ENCODE measurements at regions not wholly inside any gene's neighbourhood (a gene's known extent, or its start where the extent isn't known, plus 50 kb on each side); places are given as distances from the start of the nearest gene placed in this dataset.
"Not testable (repeated sequence)": the region's sequence is repeated elsewhere in the genome, so short reads cannot be mapped to it uniquely, and the experiment has no call there.

DNA sequence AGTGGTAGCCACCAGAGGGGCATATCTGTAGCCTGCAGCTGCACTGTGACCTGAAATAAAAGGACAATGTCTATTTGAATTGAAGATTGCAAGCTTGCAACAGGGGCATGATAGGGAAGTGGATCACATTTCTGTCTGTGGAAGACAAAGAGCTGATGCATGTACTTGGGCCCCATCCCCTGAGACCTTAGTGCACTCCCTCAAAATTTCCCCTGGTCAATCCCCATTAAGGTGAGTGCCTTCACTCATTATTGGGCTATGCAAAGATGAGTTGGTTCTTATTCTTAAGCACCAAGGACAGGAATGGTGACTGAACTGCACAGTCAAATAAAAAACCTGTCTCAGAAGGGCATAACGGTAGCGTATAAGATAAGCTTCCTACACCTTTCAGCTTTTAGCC, 273.1 kb upstream of the ARSJ start:
- no peak for DNase-seq

DNA sequence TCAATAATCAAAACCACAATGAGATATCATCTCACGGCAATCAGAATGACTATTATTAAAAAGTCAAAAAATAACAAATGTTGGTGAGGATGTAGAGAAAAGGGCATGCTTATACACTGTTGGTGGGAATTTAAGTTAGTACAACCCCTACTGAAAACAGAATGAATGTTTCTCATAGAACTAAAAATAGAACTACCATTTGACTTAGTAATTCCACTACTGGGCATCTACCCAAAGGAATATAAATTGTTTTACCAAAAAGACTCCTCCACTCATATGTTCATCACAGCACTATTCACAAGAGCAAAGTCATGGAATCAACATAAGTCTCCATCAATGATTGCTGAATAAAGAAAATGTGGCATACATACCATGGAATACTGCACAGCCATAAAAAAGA, 278.1 kb upstream of the ARSJ start:
- DNase-seq = no peak

DNA sequence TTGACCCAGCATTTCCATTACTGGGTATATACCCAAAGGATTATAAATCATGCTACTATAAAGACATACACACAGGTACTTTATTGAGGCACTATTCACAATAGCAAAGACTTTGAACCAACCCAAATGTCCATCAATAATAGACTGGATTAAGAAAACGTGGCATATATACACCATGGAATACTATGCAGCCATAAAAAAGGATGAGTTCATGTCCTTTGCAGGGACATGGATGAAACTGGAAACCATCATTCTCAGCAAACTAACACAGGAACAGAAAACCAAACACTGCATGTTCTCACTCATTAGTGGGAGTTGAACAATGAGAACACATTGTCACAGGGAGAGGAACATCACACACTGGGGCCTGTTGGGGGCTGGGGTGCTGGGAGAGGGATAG, 283.0 kb upstream of the ARSJ start:
- DNase-seq = not testable (repeated sequence)

DNA sequence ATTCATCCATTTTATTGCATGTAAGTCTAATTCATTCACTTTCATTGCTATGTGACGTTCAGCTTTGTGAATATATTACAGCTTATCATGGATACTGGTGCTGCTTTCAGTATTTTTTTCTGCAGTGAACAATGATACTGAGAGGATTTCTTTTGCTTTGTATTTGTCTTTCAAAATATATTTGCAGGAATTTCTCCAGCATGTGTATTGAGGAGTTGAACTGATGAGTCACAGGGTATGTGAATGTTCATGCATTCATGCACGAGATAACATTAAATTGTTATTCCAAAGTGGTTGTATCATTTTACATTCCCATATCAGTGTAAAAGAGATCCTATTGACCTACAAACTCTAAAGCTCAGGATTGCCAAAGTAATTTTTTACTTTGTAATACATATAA, 283.8 kb upstream of the ARSJ start:
- no peak for DNase-seq

DNA sequence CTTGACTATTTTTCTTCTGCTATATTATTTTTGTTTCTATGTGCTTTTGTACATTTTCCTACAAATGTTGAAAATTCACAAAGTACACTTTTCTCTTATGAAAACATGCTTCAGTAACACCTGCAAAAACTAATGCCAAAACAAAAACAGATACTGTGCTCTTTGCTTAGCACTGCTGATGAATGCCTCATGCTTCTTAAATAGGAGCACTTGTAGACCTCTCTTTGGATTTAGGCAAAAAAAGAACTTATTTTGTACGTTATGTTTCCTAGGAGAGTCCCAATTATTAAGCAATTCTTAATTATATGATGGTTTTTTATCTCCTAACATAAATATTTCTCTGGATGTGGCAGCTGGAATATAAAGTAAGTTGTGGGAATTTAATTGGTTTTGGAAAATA, 285.0 kb upstream of the ARSJ start:
- DNase-seq = no peak

DNA sequence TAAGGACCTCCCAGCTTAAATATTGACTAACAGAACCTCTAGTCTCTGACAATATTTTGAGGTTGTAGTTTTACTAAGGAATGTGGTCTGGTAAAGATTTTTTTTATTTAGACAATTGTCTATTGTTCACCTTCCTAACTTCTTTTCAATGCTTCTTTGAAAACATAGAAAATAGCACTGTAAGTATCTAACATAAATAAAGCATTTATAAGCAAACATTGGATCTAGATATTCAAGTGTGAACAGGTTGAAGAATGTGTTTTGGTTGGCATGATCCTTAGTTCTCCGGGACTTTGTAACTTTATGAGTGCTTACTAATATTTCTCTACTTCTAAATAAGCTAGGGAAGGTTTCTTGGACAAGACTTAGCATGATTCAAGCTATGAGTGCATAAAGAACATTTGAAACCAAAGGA, 285.4 kb upstream of the ARSJ start:
- no peak for DNase-seq

DNA sequence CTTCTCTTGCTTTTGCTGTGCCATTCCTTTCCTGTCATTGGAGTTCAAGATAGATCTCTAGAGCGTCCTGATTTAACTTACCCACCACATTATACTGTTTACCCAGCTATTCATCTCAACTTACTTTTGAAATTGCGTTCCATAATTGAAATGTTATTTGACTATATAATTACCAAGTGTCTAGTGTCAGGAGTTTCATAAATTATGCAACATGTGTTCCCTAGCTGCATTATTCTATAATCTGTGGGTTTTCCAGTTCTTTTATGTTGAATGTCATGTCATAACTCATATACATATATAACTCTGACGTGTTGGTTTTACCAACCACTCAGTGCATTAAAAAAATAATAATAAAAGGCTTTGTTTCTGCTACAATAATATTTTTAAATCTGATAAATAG, 285.9 kb upstream of the ARSJ start:
- DNase-seq = no peak

DNA sequence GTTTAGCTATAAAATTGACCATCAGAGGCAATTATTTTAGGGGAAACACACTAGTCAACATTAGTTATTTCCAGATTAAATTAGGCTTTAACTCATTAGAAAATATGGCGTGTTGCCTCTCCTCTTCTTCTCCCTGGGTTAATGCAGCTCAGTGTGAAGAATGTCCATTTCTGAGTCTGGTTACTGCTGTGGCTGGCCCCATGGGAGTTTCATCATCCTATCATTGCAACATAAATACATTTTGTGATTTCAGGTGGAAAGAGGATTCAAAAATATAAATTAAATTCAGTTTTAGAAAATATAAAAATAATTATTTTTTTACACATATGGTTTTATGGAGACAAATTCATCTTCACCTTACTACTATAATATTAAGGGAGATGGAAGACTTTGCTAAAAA, 288.5 kb upstream of the ARSJ start:
- DNase-seq = no peak

DNA sequence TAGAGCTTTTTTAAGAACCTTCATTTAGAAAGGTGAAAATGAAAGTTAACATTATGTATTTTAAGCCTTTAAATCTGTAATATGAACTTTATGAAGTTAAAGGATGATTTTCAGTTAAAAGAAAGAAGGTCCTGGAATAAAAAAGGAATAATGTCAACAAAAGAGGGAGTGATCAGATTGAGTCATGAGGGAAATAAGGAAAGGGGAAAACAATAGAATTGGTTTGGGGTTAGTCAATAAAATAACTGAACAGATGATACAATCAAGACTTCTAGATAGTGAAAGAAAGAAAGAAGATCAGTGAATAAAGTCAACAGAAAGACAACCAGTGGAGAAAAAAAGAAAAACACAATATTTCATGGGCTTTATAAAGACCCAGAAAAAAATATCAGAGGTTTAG, 291.6 kb upstream of the ARSJ start:
- DNase-seq = no peak

DNA sequence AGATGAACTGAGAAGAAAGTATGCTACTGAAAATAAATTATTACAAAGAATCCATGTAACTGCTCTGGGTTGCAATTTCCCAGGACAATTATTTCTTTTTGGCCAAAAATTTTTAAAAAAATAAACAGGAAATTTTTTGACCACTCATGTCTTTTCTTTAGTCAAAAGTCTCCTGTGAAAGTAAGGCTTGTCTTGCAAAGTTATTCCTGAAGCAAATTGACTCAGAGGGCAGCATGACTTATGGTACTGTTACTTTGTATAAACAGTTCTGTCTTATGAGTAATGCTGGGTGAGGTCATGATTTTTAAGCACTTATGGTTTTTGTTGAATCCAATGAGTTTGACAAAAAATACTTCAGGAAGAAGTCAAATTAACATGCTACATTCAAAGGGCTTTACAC, 292.8 kb upstream of the ARSJ start:
- DNase-seq = no peak

DNA sequence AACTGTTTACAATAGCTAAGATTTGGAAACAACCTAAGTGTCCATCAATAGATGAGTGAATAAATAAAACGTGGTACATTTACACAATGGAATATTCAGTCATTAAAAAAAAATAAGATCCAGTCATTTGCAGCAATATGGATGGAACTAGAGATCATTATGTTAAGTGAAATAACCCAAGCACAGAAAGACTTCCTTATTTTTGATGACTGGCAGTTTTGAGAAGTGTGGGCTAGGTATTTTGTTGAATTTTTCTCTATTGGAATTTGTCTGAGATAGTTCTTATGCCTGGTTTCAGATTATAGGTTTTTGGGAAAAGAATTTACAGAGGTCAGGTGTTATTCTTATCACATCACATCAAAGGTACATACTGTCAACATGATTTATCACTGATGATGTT, 293.8 kb upstream of the ARSJ start:
- no peak for DNase-seq

DNA sequence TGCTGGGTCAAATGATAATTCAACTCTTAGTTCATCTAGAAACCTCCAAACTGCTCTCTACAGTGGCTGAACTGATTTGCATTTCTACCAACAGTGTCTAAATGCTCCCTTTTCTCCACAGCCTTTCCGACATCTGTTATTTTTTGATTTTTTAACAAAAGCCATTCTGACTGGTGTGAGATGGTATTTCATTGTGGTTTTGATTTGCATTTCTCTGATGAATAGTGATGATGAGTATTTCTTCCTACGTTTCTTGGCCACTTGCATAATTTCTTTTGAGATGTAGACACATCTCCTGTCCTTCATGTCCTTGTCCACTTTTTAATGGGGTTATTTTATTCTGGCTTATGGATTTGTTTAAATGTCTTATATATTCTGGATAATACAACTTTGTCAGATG, 298.2 kb upstream of the ARSJ start:
- DNase-seq = no peak

DNA sequence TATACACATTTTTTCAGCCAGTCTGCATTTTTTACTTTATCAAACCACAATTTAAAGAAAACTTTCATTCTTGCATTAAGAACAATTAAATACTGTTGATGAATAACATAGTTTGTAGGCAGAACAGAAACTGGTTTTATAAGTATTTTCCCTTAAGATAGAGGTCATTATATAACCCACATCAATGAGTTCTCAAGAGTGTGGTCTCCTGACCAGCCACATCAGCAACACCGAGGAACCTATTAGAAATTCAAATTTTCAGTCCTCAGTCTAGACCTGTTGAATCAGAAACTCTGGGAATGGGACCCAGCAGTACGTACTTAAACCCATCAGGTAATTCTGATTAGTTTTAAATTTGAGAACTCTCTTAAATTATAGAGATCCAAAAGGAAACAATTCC, 299.6 kb upstream of the ARSJ start:
- no peak for DNase-seq

DNA sequence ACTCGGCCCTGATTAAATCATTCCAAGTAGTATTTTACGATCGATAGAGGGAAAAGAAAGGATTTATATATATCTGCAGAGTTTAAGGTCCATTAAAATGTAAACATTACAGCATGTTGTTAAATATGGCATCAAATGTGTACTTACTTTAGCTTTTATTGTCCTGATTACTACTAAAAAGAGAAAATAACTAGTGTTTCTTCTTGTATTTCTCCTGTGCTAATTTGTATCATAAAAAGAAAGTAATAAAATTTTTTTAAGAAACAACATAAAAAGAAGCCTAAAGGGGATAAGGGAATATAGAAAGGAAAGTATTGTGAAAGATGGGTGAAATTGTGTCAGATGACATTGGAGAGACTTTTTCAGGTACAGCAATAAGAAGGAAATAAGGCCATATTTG, 300.3 kb upstream of the ARSJ start:
- no peak for DNase-seq

DNA sequence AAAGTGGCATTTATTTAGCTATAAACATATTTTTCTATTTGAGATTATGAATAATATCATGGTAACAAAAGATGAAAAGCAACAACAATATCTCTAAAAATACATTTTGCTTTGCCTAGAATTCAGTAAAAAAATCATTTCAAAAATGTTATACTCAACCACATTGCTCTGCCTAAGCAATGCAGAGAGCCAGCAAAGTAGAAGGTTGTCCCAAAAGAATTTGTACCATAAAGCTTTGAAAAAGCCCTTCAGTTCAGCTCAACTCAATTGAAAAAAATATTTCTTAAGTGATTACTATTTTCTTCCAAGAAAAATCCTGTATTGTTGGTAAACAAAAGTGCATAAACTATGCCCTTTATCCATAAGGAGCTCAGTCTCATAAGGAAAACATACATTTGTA, 301.2 kb upstream of the ARSJ start:
- DNase-seq = no peak

DNA sequence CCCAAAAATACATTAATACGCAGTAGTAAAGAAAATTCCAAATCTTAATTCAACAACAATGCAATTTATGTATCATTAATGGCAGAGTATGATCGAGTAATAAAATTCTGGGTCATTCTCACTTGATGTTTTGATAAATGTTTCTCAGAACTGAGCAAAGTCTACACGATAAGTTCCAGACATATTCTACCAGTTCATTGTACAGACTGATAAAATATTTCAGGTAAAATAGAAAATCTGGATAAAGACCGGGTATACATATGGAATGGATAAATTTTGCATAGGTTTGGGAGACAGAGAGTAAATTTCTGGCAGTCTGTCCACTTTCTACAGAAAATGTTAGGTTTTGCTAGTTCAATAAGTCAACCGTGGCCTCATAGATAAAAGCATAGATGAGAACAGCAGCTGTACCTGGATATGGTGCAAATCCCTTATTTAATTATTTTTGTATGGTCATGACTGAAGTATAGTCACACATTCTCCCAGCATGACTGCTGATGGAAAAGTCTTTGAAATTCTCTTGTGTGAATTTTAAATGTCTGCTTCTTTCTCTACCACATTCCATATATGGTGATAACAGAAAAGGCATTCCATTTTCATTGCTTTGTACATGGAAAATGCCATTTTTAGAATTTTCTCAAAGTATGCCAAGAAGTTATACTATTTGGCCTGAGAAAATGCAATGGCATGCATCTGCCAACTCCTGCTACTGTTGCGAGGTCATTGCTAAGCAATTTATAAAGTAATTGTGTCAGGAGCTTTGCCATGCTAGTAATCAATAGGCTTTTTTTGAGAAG, 301.9 kb upstream of the ARSJ start:
- no peak for DNase-seq

DNA sequence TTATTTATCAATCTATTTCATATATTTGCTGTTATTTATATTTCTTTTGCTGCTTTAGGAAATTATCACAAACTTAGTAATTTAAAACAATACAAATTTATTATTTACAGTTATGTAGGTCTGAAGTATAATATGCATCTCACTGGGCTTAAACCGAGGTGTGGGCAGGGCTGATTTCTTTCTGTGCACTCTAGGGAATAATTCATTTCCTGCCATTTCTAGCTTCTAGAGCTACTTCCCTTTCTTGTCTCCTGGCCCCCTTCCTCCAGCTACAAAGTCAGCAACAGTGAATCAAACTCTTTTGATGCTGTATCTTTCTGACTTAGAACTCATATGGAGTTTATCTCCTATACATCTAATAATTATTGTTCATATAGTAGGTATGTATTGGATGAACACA, 303.5 kb upstream of the ARSJ start:
- no peak for DNase-seq

DNA sequence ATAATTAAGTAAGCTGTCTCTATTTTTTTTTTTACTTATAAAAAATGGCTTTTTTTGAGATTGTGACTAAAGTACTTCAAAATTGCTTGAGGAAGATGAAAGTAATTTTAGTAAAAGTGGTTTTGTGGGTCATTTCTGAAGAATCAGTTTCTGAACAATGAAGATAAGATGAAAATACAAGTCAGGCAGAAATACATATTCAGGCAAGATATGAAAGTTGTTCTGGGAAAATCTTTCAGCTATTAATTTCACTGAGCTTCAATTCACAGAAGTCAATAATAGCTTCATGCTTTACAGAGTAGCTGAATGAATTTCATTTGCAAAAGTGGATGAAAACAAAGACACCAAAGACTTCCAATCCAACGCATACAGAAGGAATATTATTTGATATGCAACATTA, 305.2 kb upstream of the ARSJ start:
- DNase-seq = no peak

DNA sequence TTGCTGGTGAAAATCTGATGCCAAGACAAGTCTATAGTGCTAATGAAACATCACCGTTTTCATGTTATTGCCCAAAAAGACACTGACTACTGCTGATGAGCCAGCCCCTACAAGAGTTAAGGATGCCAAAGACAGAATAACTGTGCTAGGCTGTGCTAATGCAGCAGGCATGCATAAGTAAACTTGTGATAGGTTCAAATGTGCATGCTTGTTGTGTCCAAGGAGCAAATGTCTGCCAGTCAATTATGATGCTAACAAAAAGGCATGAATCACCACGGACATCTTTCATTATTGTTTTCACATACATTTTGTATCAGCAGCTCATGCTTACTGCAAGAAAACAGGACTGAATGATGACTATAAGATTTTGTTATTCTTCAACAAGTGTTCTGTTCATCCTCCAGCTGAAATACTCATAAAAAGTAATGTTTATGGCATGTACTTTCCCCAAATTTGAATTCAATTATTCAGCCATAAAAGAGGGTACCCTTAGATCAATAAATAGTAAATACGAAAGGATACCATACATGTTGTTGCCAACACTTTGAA, 306.9 kb upstream of the ARSJ start:
- DNase-seq = no peak

DNA sequence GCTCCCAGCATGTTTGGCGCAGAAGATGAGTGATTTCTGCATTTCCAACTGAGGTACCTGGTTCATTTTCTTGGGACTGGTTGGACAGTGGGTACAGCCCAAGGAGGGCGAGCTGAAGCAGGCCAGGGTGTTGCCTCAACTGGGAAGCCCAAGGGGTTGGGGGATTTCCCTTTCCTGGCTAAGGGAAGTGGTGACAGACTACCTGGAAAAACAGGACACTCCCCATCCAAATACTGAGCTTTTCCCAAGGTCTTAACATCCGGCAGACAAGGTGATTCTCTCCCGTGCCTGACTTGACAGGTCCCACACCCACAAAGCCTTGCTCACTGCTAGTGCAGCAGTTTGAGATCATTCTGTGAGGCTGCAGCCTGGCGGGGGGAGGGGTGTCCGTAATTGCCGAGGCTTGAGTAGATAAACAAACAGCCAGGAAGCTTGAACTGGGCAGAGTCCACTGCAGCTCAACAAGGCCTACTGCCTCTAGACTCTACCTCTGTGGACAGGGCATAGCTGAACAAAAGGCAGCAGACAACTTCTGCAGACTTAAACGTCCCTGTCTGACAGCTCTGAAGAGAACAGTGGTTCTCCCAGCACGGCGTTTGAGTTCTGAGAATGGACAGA, 307.7 kb upstream of the ARSJ start:
- DNase-seq = no peak

DNA sequence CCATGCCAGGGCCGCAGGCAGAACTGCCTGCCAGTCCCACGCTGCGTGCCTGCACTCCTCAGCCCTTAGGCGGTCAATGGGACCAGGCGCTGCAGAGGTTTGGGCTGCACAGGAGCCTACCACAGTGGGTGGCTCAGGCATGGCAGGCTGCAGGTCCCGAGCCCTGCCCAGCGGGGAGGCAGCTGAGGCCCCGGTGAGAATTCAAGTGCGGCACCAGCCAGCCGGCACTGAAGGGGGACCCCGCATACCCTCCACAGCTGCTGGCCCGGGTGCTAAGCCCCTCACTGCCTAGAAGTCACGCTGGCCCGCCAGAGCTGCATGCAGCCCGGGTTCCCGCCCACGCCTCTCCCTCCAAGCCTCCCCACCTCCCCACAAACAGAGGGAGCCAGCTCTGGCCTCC, 302.5 kb upstream of the UGT8 start:
- no peak for DNase-seq

DNA sequence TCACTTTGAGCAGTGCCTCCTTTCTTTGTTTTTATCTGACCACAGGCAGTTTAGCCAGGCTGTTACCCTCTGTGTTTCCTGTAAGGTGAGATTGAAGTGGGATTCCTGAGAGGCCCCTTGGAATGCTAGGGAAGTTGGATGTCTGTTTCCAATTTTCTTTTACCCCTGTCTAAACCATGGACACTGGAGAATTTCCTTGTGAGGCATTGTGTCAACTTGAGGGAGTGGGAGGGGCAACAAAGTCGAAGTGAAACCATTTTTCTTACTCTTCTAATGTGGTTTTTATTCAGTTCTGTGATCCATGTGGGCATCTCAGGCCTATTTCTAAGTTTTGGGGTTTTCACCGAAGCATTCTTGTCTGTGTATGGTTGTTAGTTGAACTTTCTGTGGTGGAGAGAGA, 296.1 kb upstream of the UGT8 start:
- DNase-seq = no peak

DNA sequence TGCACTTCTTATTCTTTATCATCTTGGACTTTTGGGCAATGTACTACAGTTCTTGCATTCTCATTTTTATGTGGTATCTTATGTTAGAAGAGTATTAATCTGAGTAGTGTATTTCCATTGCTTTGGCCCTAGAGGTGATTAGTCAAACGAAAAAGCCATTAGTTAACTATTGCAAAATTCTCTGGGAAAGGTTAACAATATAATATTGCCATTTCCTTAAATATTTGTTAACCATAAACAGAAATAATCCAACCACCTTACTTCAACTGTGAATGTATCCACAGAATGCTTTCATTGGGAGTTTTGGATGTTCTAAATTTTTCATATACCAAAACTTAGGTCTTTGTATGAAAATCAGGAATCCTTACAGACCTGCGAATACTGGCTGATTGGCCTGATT, 294.6 kb upstream of the UGT8 start:
- DNase-seq = no peak

DNA sequence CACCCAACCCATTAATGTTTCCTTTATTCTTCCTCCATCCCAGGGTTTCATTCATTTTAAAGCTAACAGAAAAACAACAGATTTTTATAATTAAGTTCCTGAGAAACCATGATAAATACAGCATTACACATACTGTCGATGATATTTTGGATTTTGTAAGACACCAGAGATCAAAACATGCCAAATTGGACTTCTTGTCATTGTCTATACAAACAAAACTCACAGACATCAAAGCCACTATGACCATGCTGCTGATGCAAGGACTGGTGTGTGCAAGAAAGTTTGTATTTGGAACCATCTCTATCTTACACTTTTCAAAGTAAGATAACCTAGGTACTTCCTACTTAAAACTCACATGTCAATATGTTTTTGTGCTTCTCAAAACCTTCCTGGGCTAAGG, 294.0 kb upstream of the UGT8 start:
- DNase-seq = no peak

DNA sequence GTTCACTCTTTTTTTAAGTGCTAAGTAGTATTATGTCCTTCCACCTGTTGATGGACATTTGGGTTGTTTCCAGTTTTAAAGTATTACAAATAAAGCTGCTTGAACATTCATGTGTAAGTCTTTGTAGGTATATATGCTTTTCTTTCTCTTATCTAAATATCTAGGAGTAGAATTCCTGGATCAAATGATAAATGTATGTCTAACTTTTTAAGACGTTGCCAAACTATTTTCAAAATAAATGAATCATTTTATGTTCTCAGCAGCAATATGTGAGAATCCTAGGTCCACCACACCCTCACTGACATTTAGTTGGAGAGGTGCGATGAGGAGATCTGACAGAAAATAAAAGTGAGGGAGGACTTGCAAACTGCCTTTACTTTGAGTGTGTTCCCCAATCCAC, 291.7 kb upstream of the UGT8 start:
- DNase-seq = no peak
